Tibial nerve (tissue), 4 donors: ENCODE measurements at regions not wholly inside any gene's neighbourhood (a gene's known extent, or its start where the extent isn't known, plus 50 kb on each side); places are given as distances from the start of the nearest gene placed in this dataset.
"Not testable (repeated sequence)": the region's sequence is repeated elsewhere in the genome, so short reads cannot be mapped to it uniquely, and the experiment has no call there.

Experiments
- CTCF ChIP-seq, 5 experiments: fragments of 200-600 bp in 3 of 5; fragments of 450-650 bp in 2 of 5; sonication (generic) in 3 of 5; IDR thresholded peaks; one replicate each; pipeline ENCODE4 v1.5.1; 2016 to 2019; ENCODE audit warnings: antibody characterized with exemption in 5 of 5, mild to moderate bottlenecking in 3 of 5, moderate library complexity in 2 of 5
- EP300 ChIP-seq, 2 donors: sonication (generic); formaldehyde crosslinking; IDR thresholded peaks; one replicate each; pipeline ENCODE4 v1.6.1; 2017; ENCODE audit warnings: antibody characterized with exemption in 2 of 2, mild to moderate bottlenecking in 1 of 2
- POLR2A ChIP-seq, 2 donors: fragments of 450-650 bp; IDR thresholded peaks; one replicate each; pipeline ENCODE4 v1.6.1; 2017; ENCODE audit warnings: antibody characterized with exemption in 2 of 2, mild to moderate bottlenecking in 2 of 2, moderate library complexity in 2 of 2

GRCh38 chr6:58011954-58012600, 694.6 kb downstream of the PRIM2 start:
- TF ChIP-seq CTCF, POLR2A, EP300 (IDR thresholded peaks at IDR 0.05): not testable (repeated sequence)
